ENCODE measurements at regions not wholly inside any gene's neighbourhood (a gene's known extent, or its start where the extent isn't known, plus 50 kb on each side); places are given as distances from the start of the nearest gene placed in this dataset.
"Not testable (repeated sequence)": the region's sequence is repeated elsewhere in the genome, so short reads cannot be mapped to it uniquely, and the experiment has no call there.

GRCh38 chr5:9845185-9845584, 215.0 kb upstream of the TAS2R1 start:
- no peak for DNase-seq

GRCh38 chr5:9841516-9842170, 211.5 kb upstream of the TAS2R1 start:
- no peak for DNase-seq

GRCh38 chr5:9838916-9839315, 208.8 kb upstream of the TAS2R1 start:
- DNase-seq, result no peak

- DNase-seq, result no peak
Measured at GRCh38 chr5:9834871-9835770, 205.0 kb upstream of the TAS2R1 start.

GRCh38 chr5:9833871-9834270, 203.7 kb upstream of the TAS2R1 start:
- DNase-seq, result no peak

- DNase-seq, result no peak
Measured at GRCh38 chr5:9832921-9833320, 202.8 kb upstream of the TAS2R1 start.

GRCh38 chr5:9831823-9832222, 201.7 kb upstream of the TAS2R1 start:
- DNase-seq, result no peak

- DNase-seq, result no peak
Measured at GRCh38 chr5:9830184-9830583, 200.0 kb upstream of the TAS2R1 start.

GRCh38 chr5:9829621-9830020, 199.5 kb upstream of the TAS2R1 start:
- no peak for DNase-seq

- peak; percentile 53 for DNase-seq
Measured at GRCh38 chr5:9820691-9821449, 190.7 kb upstream of the TAS2R1 start.

- no peak for DNase-seq
Measured at GRCh38 chr5:9818340-9818845, 188.2 kb upstream of the TAS2R1 start.

GRCh38 chr5:9817819-9818218, 187.7 kb upstream of the TAS2R1 start:
- no peak for DNase-seq

GRCh38 chr5:9815051-9815450, 184.9 kb upstream of the TAS2R1 start:
- no peak for DNase-seq

GRCh38 chr5:9813305-9813704, 183.2 kb upstream of the TAS2R1 start:
- no peak for DNase-seq

- DNase-seq, result not testable (repeated sequence)
Measured at GRCh38 chr5:9807366-9807765, 177.2 kb upstream of the TAS2R1 start.

- no peak for DNase-seq
Measured at GRCh38 chr5:9801908-9802307, 171.8 kb upstream of the TAS2R1 start.

- no peak for DNase-seq
Measured at GRCh38 chr5:9799606-9800005, 169.5 kb upstream of the TAS2R1 start.

GRCh38 chr5:9790276-9790675, 160.1 kb upstream of the TAS2R1 start:
- DNase-seq, result peak; percentile 31

- no peak for DNase-seq
Measured at GRCh38 chr5:9789777-9790176, 159.6 kb upstream of the TAS2R1 start.

- DNase-seq, result no peak
Measured at GRCh38 chr5:9787861-9788600, 157.9 kb upstream of the TAS2R1 start.

- DNase-seq, result no peak
Measured at GRCh38 chr5:9786380-9787360, 156.5 kb upstream of the TAS2R1 start.

Measured in fibroblast of upper back skin (primary cell).